Umbilical cord (tissue), 1 donor: ENCODE measurements at regions not wholly inside any gene's neighbourhood (a gene's known extent, or its start where the extent isn't known, plus 50 kb on each side); places are given as distances from the start of the nearest gene placed in this dataset.
"Not testable (repeated sequence)": the region's sequence is repeated elsewhere in the genome, so short reads cannot be mapped to it uniquely, and the experiment has no call there.

Experiments
- DNase-seq: peaks from one replicate; pipeline ENCODE4 v3.0.0-alpha.2; 2015; ENCODE audit warnings: low spot score

- not testable (repeated sequence) for DNase-seq
Observed at GRCh38 chr1:224029286-224030025, 84.5 kb upstream of the FBXO28 start.

GRCh38 chr1:224028802-224029201 is 85.1 kb upstream of the FBXO28 start:
- DNase-seq = not testable (repeated sequence)

GRCh38 chr1:224023122-224023521 is 90.8 kb upstream of the FBXO28 start:
- DNase-seq = not testable (repeated sequence)

DNA sequence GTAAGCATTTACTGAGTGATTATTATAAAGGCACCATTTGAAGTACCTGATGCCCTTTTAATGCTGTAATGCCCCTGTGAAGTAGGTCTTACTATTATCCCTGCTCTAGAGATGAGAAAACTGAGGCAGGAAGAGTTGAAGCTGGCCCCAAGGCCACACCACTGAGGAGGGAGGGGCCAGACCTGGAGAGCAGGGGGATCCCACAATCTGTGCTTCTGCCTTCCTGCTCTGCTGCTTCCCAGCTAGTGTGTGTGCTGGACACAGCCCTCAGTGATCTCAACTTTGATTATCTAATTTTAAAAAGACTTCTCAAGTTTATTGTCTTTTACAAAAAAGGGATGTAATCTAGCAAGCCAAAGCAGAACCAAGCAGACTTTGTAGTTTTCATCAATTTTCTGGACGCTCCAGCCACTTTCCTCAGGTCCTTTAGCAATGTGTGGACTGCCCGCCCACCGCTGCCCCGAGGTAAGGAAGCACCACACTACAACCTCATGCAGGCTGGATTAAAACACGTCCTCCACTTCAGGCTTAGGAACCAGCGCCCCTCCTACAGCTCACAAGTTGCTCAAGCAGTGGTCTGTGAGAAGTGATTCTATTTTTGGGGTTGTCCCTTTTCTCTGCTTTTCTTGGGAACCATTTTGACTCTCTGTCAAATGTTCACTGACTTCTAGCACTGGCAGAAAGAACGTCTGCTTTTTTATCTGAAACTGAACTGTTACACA is 91.5 kb upstream of the FBXO28 start:
- DNase-seq = not testable (repeated sequence)

- not testable (repeated sequence) for DNase-seq
Observed at GRCh38 chr1:224019866-224020265, 94.0 kb upstream of the FBXO28 start.

DNA sequence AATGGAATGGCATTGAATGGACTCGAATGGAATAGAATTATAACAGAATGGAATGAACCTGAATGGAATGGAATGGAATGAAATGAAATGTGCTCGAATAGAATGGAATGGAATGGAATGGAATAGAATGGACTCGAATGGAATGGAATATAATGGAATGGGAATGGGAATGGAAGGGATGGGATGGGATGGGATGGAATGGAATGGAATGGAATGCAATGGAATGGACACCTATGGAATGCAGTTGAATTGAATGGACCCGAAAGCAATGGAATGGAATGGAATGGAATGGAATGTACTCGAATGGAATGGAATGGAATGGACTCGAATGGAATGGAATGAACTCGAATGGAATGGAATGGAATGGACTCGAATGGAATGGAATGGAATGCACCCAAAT is 98.1 kb upstream of the FBXO28 start:
- DNase-seq = not testable (repeated sequence)

- DNase-seq = no peak
Observed at GRCh38 chr1:224014330-224014649, 99.6 kb upstream of the FBXO28 start.

- DNase-seq = not testable (repeated sequence)
Observed at GRCh38 chr1:224013626-224014329, 100.1 kb upstream of the FBXO28 start.

DNA sequence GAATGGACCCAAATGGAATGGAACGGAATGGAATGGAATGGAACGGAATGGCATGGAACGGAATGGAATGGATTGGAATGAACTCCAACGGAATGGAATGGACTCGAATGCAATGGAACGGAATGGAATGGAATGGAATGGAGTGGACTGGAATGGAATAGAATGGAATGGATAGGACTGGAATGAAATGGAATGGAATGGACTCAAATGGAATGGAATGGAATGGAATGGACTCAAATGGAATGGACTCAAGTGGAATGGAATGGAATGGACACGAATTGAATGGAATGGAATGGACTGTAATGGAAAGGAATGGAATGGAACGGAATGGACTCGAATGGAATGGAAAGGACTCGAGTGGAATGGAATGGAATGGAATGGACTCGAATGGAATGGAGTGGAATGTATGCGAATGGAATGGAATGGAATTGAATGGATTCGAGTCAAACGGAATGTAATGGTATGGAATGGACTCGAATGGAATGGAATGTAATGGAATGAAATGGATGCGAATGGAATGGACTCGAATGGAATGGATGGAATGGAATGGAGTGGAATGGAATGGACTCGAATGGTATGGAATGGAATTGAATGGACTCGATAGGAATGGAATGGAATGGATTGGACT is 101.0 kb upstream of the FBXO28 start:
- DNase-seq = not testable (repeated sequence)

- not testable (repeated sequence) for DNase-seq
Observed at GRCh38 chr1:224012162-224012561, 101.7 kb upstream of the FBXO28 start.

DNA sequence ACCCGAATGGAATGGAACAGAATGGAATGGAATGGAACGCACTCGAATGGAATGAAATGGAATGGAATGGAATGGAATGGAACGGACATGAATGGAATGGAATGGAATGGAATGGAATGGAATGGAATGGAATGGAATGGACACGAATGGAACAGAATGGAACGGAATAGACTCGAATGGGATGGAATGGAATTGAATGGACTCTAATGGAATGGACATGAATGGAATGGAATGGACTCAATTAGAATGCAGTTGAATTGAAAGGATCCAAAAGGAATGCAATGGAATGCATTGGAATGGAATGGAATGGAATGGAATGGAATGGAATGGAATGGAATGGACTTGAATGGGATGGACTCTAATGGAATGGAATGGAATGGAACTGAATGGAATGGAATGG is 102.2 kb upstream of the FBXO28 start:
- not testable (repeated sequence) for DNase-seq

DNA sequence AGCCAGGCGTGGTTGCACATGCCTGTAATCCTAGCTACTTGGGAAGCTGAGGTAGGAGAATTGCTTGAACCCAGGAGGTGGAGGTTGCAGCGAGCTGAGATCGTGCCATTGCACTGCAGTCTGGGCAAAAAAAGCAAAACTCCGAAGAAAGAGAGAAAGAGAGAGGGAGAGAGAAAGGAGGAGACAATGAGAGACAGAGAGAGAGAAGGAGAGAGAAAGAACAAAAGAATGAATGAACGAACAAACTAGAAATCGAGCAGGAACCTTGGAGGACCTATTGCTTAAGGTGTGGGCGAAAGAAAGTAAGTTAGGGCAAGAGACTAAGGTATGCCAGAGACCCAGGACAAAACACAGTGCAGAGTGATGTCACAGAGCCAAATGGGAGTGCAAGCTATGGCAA is 102.8 kb upstream of the FBXO28 start:
- DNase-seq = not testable (repeated sequence)

DNA sequence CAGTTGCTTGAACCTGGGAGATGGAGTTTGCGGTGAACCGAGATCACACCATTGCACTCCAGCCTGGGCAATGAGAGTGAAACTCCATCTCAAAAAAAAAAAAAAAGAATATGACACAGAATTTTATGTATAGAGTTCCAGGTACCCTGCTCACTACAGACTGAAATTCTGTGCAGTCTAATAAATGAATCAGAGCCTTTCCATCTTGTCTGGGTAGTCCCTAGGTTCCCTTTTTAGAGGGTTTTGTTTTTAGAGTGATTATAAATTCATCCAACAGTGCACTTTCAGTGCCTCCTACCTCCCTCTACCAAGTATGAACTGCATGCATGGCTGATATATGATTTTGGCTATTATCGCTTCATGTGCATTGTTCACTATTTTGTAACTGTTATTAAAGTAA is 107.9 kb upstream of the FBXO28 start:
- DNase-seq = not testable (repeated sequence)

GRCh38 chr1:224004552-224005315 is 109.2 kb upstream of the FBXO28 start:
- DNase-seq = peak; percentile 20

- DNase-seq = not testable (repeated sequence)
Observed at GRCh38 chr1:224003896-224004295, 110.0 kb upstream of the FBXO28 start.

GRCh38 chr1:224001757-224002156 is 112.2 kb upstream of the FBXO28 start:
- DNase-seq = not testable (repeated sequence)

- DNase-seq = peak; percentile 17
Observed at GRCh38 chr1:223999761-224000160, 114.2 kb upstream of the FBXO28 start.

- DNase-seq = not testable (repeated sequence)
Observed at GRCh38 chr1:223998676-223999455, 115.0 kb upstream of the FBXO28 start.

DNA sequence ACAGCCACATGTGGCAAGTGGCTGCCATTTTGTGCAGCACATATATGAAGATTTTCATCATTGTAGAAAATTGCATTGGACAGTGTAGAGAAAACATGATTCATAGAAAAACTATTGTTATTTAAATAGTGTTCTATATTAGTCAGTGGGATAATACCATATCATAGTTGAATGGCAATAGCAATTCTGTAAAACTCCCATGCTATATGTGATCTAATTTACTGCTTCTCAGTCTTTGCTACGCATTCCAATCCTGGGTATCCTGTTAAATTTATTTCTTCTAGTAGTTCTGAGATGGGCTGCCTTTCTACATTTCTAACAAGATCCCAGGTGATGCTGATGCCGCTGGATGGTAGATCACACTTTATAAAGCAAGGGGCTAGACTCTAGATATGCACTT is 117.5 kb upstream of the FBXO28 start:
- not testable (repeated sequence) for DNase-seq
